ENCODE measurements at regions not wholly inside any gene's neighbourhood (a gene's known extent, or its start where the extent isn't known, plus 50 kb on each side); places are given as distances from the start of the nearest gene placed in this dataset.

GRCh38 chr5:21672911-21673310, 1180.2 kb downstream of the CDH12 start:
- no peak overlapping the region for H3K4me3 ChIP-seq
- TF ChIP-seq CTCF (IDR thresholded peaks at IDR 0.05; ENCODE audit: low read depth, low read length): no peak
- H3K27ac ChIP-seq: no peak overlapping the region
- no peaks in the 10 kb centered on the region for H3K4me1 ChIP-seq (ENCODE audit: low read depth)
- no peak for DNase-seq (ENCODE audit: low read depth in 1 of 2, low spot score in 1 of 2)
- H3K27me3 ChIP-seq: no peaks in the 10 kb centered on the region
- no peaks in the 10 kb centered on the region for H3K36me3 ChIP-seq
- no peaks in the 10 kb centered on the region for H3K9me3 ChIP-seq (ENCODE audit: low read depth)

DNA sequence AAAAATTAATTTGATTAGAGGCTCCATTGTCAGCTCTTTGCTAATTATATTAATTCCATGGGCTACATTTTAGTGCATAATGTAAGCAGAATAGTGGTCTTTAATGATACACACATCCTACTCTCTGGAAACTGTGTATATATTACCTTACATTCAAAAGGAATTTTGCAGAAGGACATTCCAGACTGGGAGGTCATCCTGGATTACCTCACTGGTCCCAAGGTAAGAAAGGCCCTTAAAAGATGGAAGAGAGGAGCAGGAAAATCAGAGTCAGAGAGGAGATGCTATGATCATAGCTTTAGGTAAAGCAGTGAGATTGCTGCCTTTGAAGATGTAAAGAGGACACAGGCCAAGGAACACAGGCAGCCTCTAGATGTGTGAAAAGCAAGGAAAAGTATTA, 1180.8 kb downstream of the CDH12 start:
- TF ChIP-seq CTCF (IDR thresholded peaks at IDR 0.05; ENCODE audit: low read depth, low read length): no peak
- no peaks in the 10 kb centered on the region for H3K4me1 ChIP-seq (ENCODE audit: low read depth)
- no peak overlapping the region for H3K4me3 ChIP-seq
- DNase-seq (ENCODE audit: low read depth in 1 of 2, low spot score in 1 of 2): no peak
- H3K27ac ChIP-seq: no peak overlapping the region
- H3K9me3 ChIP-seq (ENCODE audit: low read depth): no peaks in the 10 kb centered on the region
- no peaks in the 10 kb centered on the region for H3K27me3 ChIP-seq
- no peaks in the 10 kb centered on the region for H3K36me3 ChIP-seq

DNA sequence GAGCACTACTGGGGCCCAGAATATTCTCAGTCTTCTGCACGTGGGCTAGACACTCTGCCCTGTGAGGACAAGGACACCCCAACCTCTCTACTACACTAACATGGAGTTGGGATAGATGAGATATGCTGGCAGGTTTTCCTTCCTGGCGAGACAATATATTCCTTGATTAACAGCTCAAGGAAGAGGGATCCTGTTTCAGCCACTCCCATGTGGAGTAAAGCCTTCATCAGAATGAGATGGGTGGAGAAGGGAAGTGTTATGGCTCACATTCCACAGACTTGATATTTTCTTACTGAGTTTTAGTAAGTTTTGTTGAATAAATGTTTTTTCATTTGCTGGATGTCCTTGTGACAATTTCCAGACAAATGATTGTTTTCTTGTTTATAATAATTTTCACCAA, 1187.6 kb downstream of the CDH12 start:
- TF ChIP-seq CTCF (IDR thresholded peaks at IDR 0.05; ENCODE audit: low read depth, low read length): no peak
- no peaks in the 10 kb centered on the region for H3K27me3 ChIP-seq
- no peak for DNase-seq (ENCODE audit: low read depth in 1 of 2, low spot score in 1 of 2)
- H3K4me3 ChIP-seq: no peak overlapping the region
- no peaks in the 10 kb centered on the region for H3K9me3 ChIP-seq (ENCODE audit: low read depth)
- H3K4me1 ChIP-seq (ENCODE audit: low read depth): no peaks in the 10 kb centered on the region
- H3K27ac ChIP-seq: no peak overlapping the region
- H3K36me3 ChIP-seq: no peaks in the 10 kb centered on the region

DNA sequence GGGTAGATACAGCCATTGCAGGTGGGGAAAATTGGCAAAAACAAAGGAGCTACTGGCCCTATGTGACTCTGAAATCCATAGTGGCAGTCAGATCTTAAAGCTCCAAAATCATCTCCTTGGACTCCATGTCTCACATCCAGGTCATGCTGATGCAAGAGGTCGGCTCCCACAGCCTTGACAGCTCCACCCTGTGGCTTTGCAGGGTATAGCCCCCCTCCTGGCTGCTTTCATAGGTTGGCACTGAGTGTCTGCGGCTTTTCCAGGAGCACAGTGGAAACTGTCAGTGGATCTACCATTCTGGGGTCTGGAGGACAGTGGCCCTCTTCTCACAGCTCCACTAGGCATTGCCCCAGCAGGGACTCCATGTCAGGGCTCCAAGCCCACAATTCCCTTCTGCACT, 1190.1 kb downstream of the CDH12 start:
- no peaks in the 10 kb centered on the region for H3K9me3 ChIP-seq (ENCODE audit: low read depth)
- H3K36me3 ChIP-seq: no peaks in the 10 kb centered on the region
- no peak overlapping the region for H3K27ac ChIP-seq
- no peak for DNase-seq (ENCODE audit: low read depth in 1 of 2, low spot score in 1 of 2)
- no peak for TF ChIP-seq CTCF (IDR thresholded peaks at IDR 0.05; ENCODE audit: low read depth, low read length)
- no peak overlapping the region for H3K4me3 ChIP-seq
- no peaks in the 10 kb centered on the region for H3K4me1 ChIP-seq (ENCODE audit: low read depth)
- H3K27me3 ChIP-seq: no peaks in the 10 kb centered on the region

DNA sequence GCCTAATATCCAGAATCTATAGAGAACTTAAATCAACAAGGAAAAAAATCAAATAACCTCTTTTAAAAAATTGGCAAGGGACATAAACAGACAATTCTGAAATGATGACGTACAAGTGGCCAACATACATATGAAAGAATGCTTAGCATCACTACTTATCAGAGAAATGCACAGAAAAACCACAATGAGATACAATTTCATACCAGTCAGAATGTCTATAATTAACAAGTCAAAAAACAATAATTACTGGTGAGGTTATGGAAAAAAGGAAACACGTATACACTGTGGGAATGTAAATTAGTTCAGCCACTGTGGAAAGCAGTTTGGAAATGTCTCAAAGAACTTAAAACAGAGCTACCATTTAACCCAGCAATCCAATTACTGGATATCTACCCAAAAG, 1192.0 kb downstream of the CDH12 start:
- no peaks in the 10 kb centered on the region for H3K27me3 ChIP-seq
- no peak overlapping the region for H3K4me3 ChIP-seq
- no peaks in the 10 kb centered on the region for H3K36me3 ChIP-seq
- H3K4me1 ChIP-seq (ENCODE audit: low read depth): no peaks in the 10 kb centered on the region
- no peak overlapping the region for H3K27ac ChIP-seq
- DNase-seq (ENCODE audit: low read depth in 1 of 2, low spot score in 1 of 2): no peak
- TF ChIP-seq CTCF (IDR thresholded peaks at IDR 0.05; ENCODE audit: low read depth, low read length): no peak
- H3K9me3 ChIP-seq (ENCODE audit: low read depth): no peaks in the 10 kb centered on the region

DNA sequence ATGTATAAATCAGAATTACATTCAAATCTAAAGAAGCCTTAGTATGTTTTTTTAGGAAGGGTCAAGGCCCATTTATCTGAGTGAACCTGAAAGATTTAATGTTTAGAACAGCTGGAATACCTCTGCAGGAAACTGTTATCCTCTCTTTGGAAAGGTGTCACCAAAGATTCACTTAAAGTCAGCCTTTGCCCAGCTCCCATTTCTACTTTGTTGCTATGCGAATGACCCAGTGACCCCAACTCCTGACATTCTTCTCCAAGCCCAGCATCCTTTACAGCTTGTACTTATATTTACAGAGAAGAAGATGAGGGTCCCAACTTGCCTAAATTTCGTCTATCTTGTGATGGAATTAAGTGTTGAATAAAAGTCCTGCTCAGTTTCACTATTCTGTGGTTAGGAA, 1198.6 kb downstream of the CDH12 start:
- Histone ChIP-seq H3K4me1 (ENCODE audit: low read depth) (no peaks in the 10 kb centered on the region), H3K4me3 (no peak overlapping the region), H3K36me3 (no peaks in the 10 kb centered on the region), H3K9me3 (ENCODE audit: low read depth) (no peaks in the 10 kb centered on the region), H3K27me3 (no peaks in the 10 kb centered on the region), H3K27ac (no peak overlapping the region)
- DNase-seq (ENCODE audit: low read depth in 1 of 2, low spot score in 1 of 2): no peak
- TF ChIP-seq CTCF (IDR thresholded peaks at IDR 0.05; ENCODE audit: low read depth, low read length): no peak

Measured in cardiac muscle cell (in vitro differentiated cells and primary cell).